Neural cell (in vitro differentiated cells): ENCODE measurements at regions not wholly inside any gene's neighbourhood (a gene's known extent, or its start where the extent isn't known, plus 50 kb on each side); places are given as distances from the start of the nearest gene placed in this dataset.

Source experiments
- H2AFZ ChIP-seq: fragments of 200-600, 300-800 bp; sonication (generic), shearing (Covaris generic); 2 replicates; pipeline ENCODE4 v1.6.0; 2014; ENCODE audit warnings: low read depth, mild to moderate bottlenecking, antibody characterized with exemption, low read length, moderate library complexity
- H3F3A ChIP-seq: fragments of 200-600 bp; shearing (Covaris generic); 2 replicates; pipeline ENCODE4 v1.6.1; 2016; ENCODE audit warnings: mild to moderate bottlenecking, moderate library complexity, mixed read lengths, antibody characterized with exemption, low read length; ENCODE audit not compliant: insufficient read depth, poor library complexity, severe bottlenecking
- H3K27ac ChIP-seq: fragments of 200-600, 300-800 bp; sonication (generic), shearing (Covaris generic); 2 replicates; pipeline ENCODE4 v1.5.1; 2014; ENCODE audit warnings: mild to moderate bottlenecking, low read length, moderate library complexity
- H3K27me3 ChIP-seq: fragments of 300-800, 200-600 bp; sonication (generic), shearing (Covaris generic); 2 replicates; pipeline ENCODE4 v1.6.0; 2014; ENCODE audit warnings: mild to moderate bottlenecking, low read depth, low read length, moderate library complexity; ENCODE audit not compliant: insufficient read depth
- H3K36me3 ChIP-seq: fragments of 300-800, 200-600 bp; sonication (generic), shearing (Covaris generic); 2 replicates; pipeline ENCODE4 v1.5.1; 2014; ENCODE audit warnings: mild to moderate bottlenecking, antibody characterized with exemption, low read length, moderate library complexity; ENCODE audit not compliant: insufficient read depth
- H3K4me2 ChIP-seq: fragments of 300-800, 200-600 bp; sonication (generic), shearing (Covaris generic); 2 replicates; pipeline ENCODE4 v1.6.0; 2014; ENCODE audit warnings: mild to moderate bottlenecking, low read length
- H3K4me3 ChIP-seq: fragments of 300-800, 200-600 bp; sonication (generic), shearing (Covaris generic); 2 replicates; pipeline ENCODE4 v1.5.1; 2014; ENCODE audit warnings: mild to moderate bottlenecking, low read length, moderate library complexity
- H3K79me2 ChIP-seq: fragments of 200-600 bp; shearing (Covaris generic); replicated peaks from 2 replicates; pipeline ENCODE4 v1.6.0; 2014; ENCODE audit warnings: mild to moderate bottlenecking, low read length, moderate library complexity; ENCODE audit not compliant: insufficient read depth
- H3K9ac ChIP-seq: fragments of 300-800, 200-600 bp; sonication (generic), shearing (Covaris generic); 2 replicates; pipeline ENCODE4 v1.6.1; 2016; ENCODE audit warnings: mild to moderate bottlenecking, low read length, mixed read lengths
- H3K9me2 ChIP-seq: fragments of 200-600 bp; shearing (Covaris generic); 2 replicates; pipeline ENCODE4 v1.6.1; 2016; ENCODE audit warnings: mild to moderate bottlenecking, low read length, mixed read lengths; ENCODE audit not compliant: insufficient read depth
- H3K9me3 ChIP-seq: fragments of 200-600, 300-800 bp; sonication (generic), shearing (Covaris generic); 2 replicates; pipeline ENCODE4 v1.6.1; 2016; ENCODE audit warnings: mild to moderate bottlenecking, mixed run types, low read length, moderate library complexity, mixed read lengths
- H4K20me1 ChIP-seq: fragments of 200-600 bp; shearing (Covaris generic); 2 replicates; pipeline ENCODE4 v1.6.1; 2016; ENCODE audit warnings: mild to moderate bottlenecking, mixed run types; ENCODE audit not compliant: insufficient read depth
- CTCF ChIP-seq: fragments of 450-650 bp; IDR thresholded peaks from 2 replicates; pipeline ENCODE4 v1.5.1; 2014; ENCODE audit warnings: antibody characterized with exemption, mild to moderate bottlenecking, moderate library complexity; ENCODE audit not compliant: poor library complexity, severe bottlenecking
- EP300 ChIP-seq: fragments of 450-650 bp; conservative IDR thresholded peaks from 2 replicates; pipeline ENCODE4 v1.6.1; 2014; ENCODE audit warnings: antibody characterized with exemption, mild to moderate bottlenecking, moderate library complexity; ENCODE audit not compliant: poor library complexity, severe bottlenecking
- EZH2 ChIP-seq: fragments of 200-600, 300-800 bp; shearing (Covaris generic), sonication (generic); IDR thresholded peaks from 2 replicates; pipeline ENCODE4 v1.6.1; 2014; ENCODE audit warnings: antibody characterized with exemption, low read length, borderline replicate concordance, mild to moderate bottlenecking; ENCODE audit not compliant: insufficient read depth, poor library complexity, severe bottlenecking
- MXI1 ChIP-seq: fragments of 450-650 bp; conservative IDR thresholded peaks from 2 replicates; pipeline ENCODE4 v1.6.1; 2014; ENCODE audit warnings: antibody characterized with exemption, mild to moderate bottlenecking; ENCODE audit not compliant: poor library complexity, severe bottlenecking
- POLR2AphosphoS5 ChIP-seq: IDR thresholded peaks from 2 replicates; pipeline ENCODE4 v1.6.1; 2012
- RAD21 ChIP-seq: fragments of 450-650 bp; conservative IDR thresholded peaks from 2 replicates; pipeline ENCODE4 v1.6.1; 2014; ENCODE audit warnings: antibody characterized with exemption, mild to moderate bottlenecking, moderate library complexity
- REST ChIP-seq: IDR thresholded peaks from 2 replicates; pipeline ENCODE4 v1.6.1; 2012; ENCODE audit warnings: borderline replicate concordance
- SMC3 ChIP-seq: fragments of 450-650 bp; conservative IDR thresholded peaks from 2 replicates; pipeline ENCODE4 v1.6.1; 2014; ENCODE audit warnings: antibody characterized with exemption, mild to moderate bottlenecking, moderate library complexity; ENCODE audit not compliant: poor library complexity
- TAF1 ChIP-seq: IDR thresholded peaks from 2 replicates; pipeline ENCODE4 v1.6.1; 2012; ENCODE audit warnings: low read depth

- Histone ChIP-seq H4K20me1 (no peaks in the 10 kb centered on the region), H3K27ac (no peak overlapping the region)
These were observed 338.1 kb upstream of the BRINP1 start for GRCh38 chr9:119707228-119707845.

GRCh38 chr9:119701651-119702050, 332.4 kb upstream of the BRINP1 start:
- Histone ChIP-seq H4K20me1 (no peaks in the 10 kb centered on the region), H3K27ac (no peak overlapping the region), H3K36me3 (no peaks in the 10 kb centered on the region), H3F3A (no peaks in the 10 kb centered on the region), H3K4me3 (no peak overlapping the region), H3K4me2 (no peak overlapping the region), H3K27me3 (no peaks in the 10 kb centered on the region), H3K79me2 (no peaks in the 10 kb centered on the region), H3K9me2 (no peaks in the 10 kb centered on the region), H3K9ac (no peak overlapping the region), H2AFZ (no peak overlapping the region), H3K9me3 (no peaks in the 10 kb centered on the region)
- no peak for TF ChIP-seq RAD21
- TF ChIP-seq POLR2AphosphoS5: no peak
- TF ChIP-seq REST: no peak
- TF ChIP-seq SMC3: no peak
- TF ChIP-seq EZH2: no peak
- TF ChIP-seq EP300: no peak
- TF ChIP-seq MXI1: no peak

More at GRCh38 chr9:119707228-119707845, 338.1 kb upstream of the BRINP1 start:
- H3K9ac ChIP-seq: no peak overlapping the region
- no peaks in the 10 kb centered on the region for H3K79me2 ChIP-seq
- H3K4me3 ChIP-seq: no peak overlapping the region
- H3K4me2 ChIP-seq: no peak overlapping the region
- TF ChIP-seq REST: no peak
- no peak for TF ChIP-seq POLR2AphosphoS5
- no peak for TF ChIP-seq MXI1
- TF ChIP-seq SMC3: no peak
- no peak for TF ChIP-seq CTCF
- no peak for TF ChIP-seq TAF1
- TF ChIP-seq EZH2: no peak
- no peak for TF ChIP-seq EP300
- TF ChIP-seq RAD21: no peak
- H3K9me3 ChIP-seq: no peaks in the 10 kb centered on the region
- no peaks in the 10 kb centered on the region for H3F3A ChIP-seq
- no peaks in the 10 kb centered on the region for H3K27me3 ChIP-seq
- H3K36me3 ChIP-seq: no peaks in the 10 kb centered on the region
- H3K9me2 ChIP-seq: no peaks in the 10 kb centered on the region
- no peak overlapping the region for H2AFZ ChIP-seq
